Endodermal cell (in vitro differentiated cells): ENCODE measurements at regions not wholly inside any gene's neighbourhood (a gene's known extent, or its start where the extent isn't known, plus 50 kb on each side); places are given as distances from the start of the nearest gene placed in this dataset.

Source experiments
- DNase-seq: peaks from one replicate; pipeline ENCODE4 v3.0.0-alpha.2; 2017
- H3K27ac ChIP-seq: 2 replicates; pipeline ENCODE4 v1.5.1; 2013; ENCODE audit warnings: mild to moderate bottlenecking, low read depth, low read length, moderate library complexity
- H3K27me3 ChIP-seq: 2 replicates; pipeline ENCODE4 v1.6.1; 2013; ENCODE audit warnings: mild to moderate bottlenecking, low read length, moderate library complexity; ENCODE audit not compliant: insufficient read depth, control insufficient read depth, poor library complexity, severe bottlenecking
- H3K36me3 ChIP-seq: 2 replicates; pipeline ENCODE4 v1.7.0; 2013; ENCODE audit warnings: mild to moderate bottlenecking, low read length, moderate library complexity; ENCODE audit not compliant: control insufficient read depth, insufficient read depth
- H3K4me1 ChIP-seq: one replicate; pipeline ENCODE4 v1.7.0; 2013; ENCODE audit warnings: low read length; ENCODE audit not compliant: control insufficient read depth, insufficient read depth
- H3K4me3 ChIP-seq: 2 replicates; pipeline ENCODE4 v1.5.1; 2013; ENCODE audit warnings: mild to moderate bottlenecking, low read length, moderate library complexity
- H3K9ac ChIP-seq: 2 replicates; pipeline ENCODE4 v1.6.1; 2013; ENCODE audit warnings: mild to moderate bottlenecking, low read length, moderate library complexity; ENCODE audit not compliant: poor library complexity, severe bottlenecking; ENCODE audit errors: extremely low read depth
- H3K9me3 ChIP-seq: 2 replicates; pipeline ENCODE4 v1.6.1; 2013; ENCODE audit warnings: mild to moderate bottlenecking, low read length, moderate library complexity; ENCODE audit not compliant: control insufficient read depth
- H3K27ac Mint-ChIP-seq: 2 replicates; pipeline ENCODE4 v1.8.0; 2020; ENCODE audit warnings: mixed read lengths
- H3K27me3 Mint-ChIP-seq: 2 replicates; pipeline ENCODE4 v1.8.0; 2021; ENCODE audit warnings: mild to moderate bottlenecking, mixed read lengths; ENCODE audit not compliant: insufficient read depth
- H3K36me3 Mint-ChIP-seq: 2 replicates; pipeline ENCODE4 v1.8.0; 2020; ENCODE audit warnings: low read depth, mixed read lengths
- H3K4me1 Mint-ChIP-seq: 2 replicates; pipeline ENCODE4 v1.8.0; 2020; ENCODE audit warnings: mixed read lengths
- H3K4me3 Mint-ChIP-seq: 2 replicates; pipeline ENCODE4 v1.8.0; 2020; ENCODE audit warnings: mild to moderate bottlenecking, moderate library complexity, mixed read lengths
- H3K9me3 Mint-ChIP-seq: 2 replicates; pipeline ENCODE4 v1.8.0; 2020; ENCODE audit warnings: mild to moderate bottlenecking, mixed read lengths
- CTCF ChIP-seq: fragments of 200-600 bp; sonication (generic); conservative IDR thresholded peaks from 2 replicates; pipeline ENCODE4 v1.5.0; 2021; ENCODE audit warnings: antibody characterized with exemption, mild to moderate bottlenecking
- WGBS, 2 experiments: methylation state at CpG; one replicate each; pipeline versions ENCODE4 v1.1.5 to v1.1.7; 2013; ENCODE audit warnings: missing lambda C conversion rate in 2 of 2, mixed read lengths in 1 of 2; ENCODE audit not compliant: insufficient coverage in 1 of 2, insufficient read length in 1 of 2; 5-methylcytosine and 5-hydroxymethylcytosine counted together

- H3K9me3 Mint-ChIP-seq, result peaks cover 23% of the 10 kb centered on the region
- Histone ChIP-seq H3K27me3 (no peaks in the 10 kb centered on the region), H3K27ac (no peak overlapping the region), H3K9ac (no peak overlapping the region), H3K4me1 (no peaks in the 10 kb centered on the region), H3K36me3 (no peaks in the 10 kb centered on the region), H3K9me3 (peaks cover 10% of the 10 kb centered on the region), H3K4me3 (no peak overlapping the region)
- TF ChIP-seq CTCF, result no peak
- DNase-seq, result no peak
- no peaks in the 10 kb centered on the region for H3K36me3 Mint-ChIP-seq
- H3K4me3 Mint-ChIP-seq, result no peak overlapping the region
- H3K27ac Mint-ChIP-seq, result no peak overlapping the region
- no peaks in the 10 kb centered on the region for H3K4me1 Mint-ChIP-seq
- 91 to 92% methylated on average over 7 of the region's 7 CpGs for WGBS, 2 experiments
- H3K27me3 Mint-ChIP-seq, result peaks cover 2% of the 10 kb centered on the region
Measured at GRCh38 chr18:75358928-75359327, 68.6 kb downstream of the SMIM21 start.

GRCh38 chr18:75353357-75353756 lies 74.1 kb downstream of the SMIM21 start:
- H3K4me1 ChIP-seq, result peaks cover 5% of the 10 kb centered on the region
- H3K27me3 Mint-ChIP-seq, result peaks cover 2% of the 10 kb centered on the region
- no peaks in the 10 kb centered on the region for H3K27me3 ChIP-seq
- no peaks in the 10 kb centered on the region for H3K36me3 ChIP-seq
- peaks cover 57% of the 10 kb centered on the region for H3K9me3 Mint-ChIP-seq
- H3K9me3 ChIP-seq, result peaks cover 41% of the 10 kb centered on the region
- H3K4me3 ChIP-seq, result no peak overlapping the region
- no peak overlapping the region for H3K27ac ChIP-seq
- DNase-seq, result no peak
- H3K4me3 Mint-ChIP-seq, result no peak overlapping the region
- no peak for TF ChIP-seq CTCF
- H3K9ac ChIP-seq, result no peak overlapping the region
- H3K36me3 Mint-ChIP-seq, result peaks cover 16% of the 10 kb centered on the region
- H3K27ac Mint-ChIP-seq, result no peak overlapping the region
- WGBS, 2 experiments, result 32 to 50% methylated on average over 2 of the region's 2 CpGs
- peaks cover 14% of the 10 kb centered on the region for H3K4me1 Mint-ChIP-seq

- peaks cover 16% of the 10 kb centered on the region for H3K36me3 Mint-ChIP-seq
- peaks cover 52% of the 10 kb centered on the region for H3K9me3 Mint-ChIP-seq
- peak overlapping the region; percentile 40 for H3K4me3 ChIP-seq
- H3K4me3 Mint-ChIP-seq, result no peak overlapping the region
- H3K27me3 Mint-ChIP-seq, result no peaks in the 10 kb centered on the region
- no peak overlapping the region for H3K27ac ChIP-seq
- H3K36me3 ChIP-seq, result no peaks in the 10 kb centered on the region
- no peak overlapping the region for H3K27ac Mint-ChIP-seq
- TF ChIP-seq CTCF, result no peak
- no peaks in the 10 kb centered on the region for H3K27me3 ChIP-seq
- H3K9ac ChIP-seq, result no peak overlapping the region
- peaks cover 14% of the 10 kb centered on the region for H3K4me1 Mint-ChIP-seq
- 94 to 98% methylated on average over 4 to 5 of the region's 5 CpGs for WGBS, 2 experiments
- peaks cover 41% of the 10 kb centered on the region for H3K9me3 ChIP-seq
- peaks cover 5% of the 10 kb centered on the region for H3K4me1 ChIP-seq
- no peak for DNase-seq
Measured at GRCh38 chr18:75351409-75351808, 76.1 kb downstream of the SMIM21 start.
